ENCODE measurements at regions not wholly inside any gene's neighbourhood (a gene's known extent, or its start where the extent isn't known, plus 50 kb on each side); places are given as distances from the start of the nearest gene placed in this dataset.

GRCh38 chr9:80020530-80020929 lies 448.8 kb downstream of the TLE4 start:
- DNase-seq = no peak

GRCh38 chr9:80020056-80020455 lies 448.3 kb downstream of the TLE4 start:
- DNase-seq = no peak

- no peak for DNase-seq
Measured at GRCh38 chr9:80013891-80014290, 442.1 kb downstream of the TLE4 start.

GRCh38 chr9:80012557-80013330 lies 441.0 kb downstream of the TLE4 start:
- DNase-seq = no peak

GRCh38 chr9:80009204-80009603 lies 437.4 kb downstream of the TLE4 start:
- DNase-seq = no peak

GRCh38 chr9:80004714-80005113 lies 432.9 kb downstream of the TLE4 start:
- no peak for DNase-seq

GRCh38 chr9:79990536-79990935 lies 418.8 kb downstream of the TLE4 start:
- DNase-seq = no peak

GRCh38 chr9:79989079-79989478 lies 417.3 kb downstream of the TLE4 start:
- no peak for DNase-seq

- DNase-seq = no peak
Measured at GRCh38 chr9:79988126-79988525, 416.4 kb downstream of the TLE4 start.

GRCh38 chr9:79986437-79986836 lies 414.7 kb downstream of the TLE4 start:
- no peak for DNase-seq

- no peak for DNase-seq
Measured at GRCh38 chr9:79985772-79986171, 414.0 kb downstream of the TLE4 start.

GRCh38 chr9:79985264-79985663 lies 413.5 kb downstream of the TLE4 start:
- no peak for DNase-seq

GRCh38 chr9:79984429-79985067 lies 412.8 kb downstream of the TLE4 start:
- DNase-seq = no peak

- DNase-seq = no peak
Measured at GRCh38 chr9:79980432-79980831, 408.7 kb downstream of the TLE4 start.

- DNase-seq = no peak
Measured at GRCh38 chr9:79977510-79978197, 405.9 kb downstream of the TLE4 start.

- no peak for DNase-seq
Measured at GRCh38 chr9:79977074-79977435, 405.3 kb downstream of the TLE4 start.

GRCh38 chr9:79976257-79977073 lies 404.7 kb downstream of the TLE4 start:
- no peak for DNase-seq

GRCh38 chr9:79975621-79976256 lies 404.0 kb downstream of the TLE4 start:
- no peak for DNase-seq

- DNase-seq = no peak
Measured at GRCh38 chr9:79974806-79975422, 403.1 kb downstream of the TLE4 start.

- no peak for DNase-seq
Measured at GRCh38 chr9:79973627-79974026, 401.9 kb downstream of the TLE4 start.

- no peak for DNase-seq
Measured at GRCh38 chr9:79970146-79970425, 398.3 kb downstream of the TLE4 start.

GRCh38 chr9:79969393-79970145 lies 397.8 kb downstream of the TLE4 start:
- no peak for DNase-seq
